ENCODE measurements at regions not wholly inside any gene's neighbourhood (a gene's known extent, or its start where the extent isn't known, plus 50 kb on each side); places are given as distances from the start of the nearest gene placed in this dataset.
"Not testable (repeated sequence)": the region's sequence is repeated elsewhere in the genome, so short reads cannot be mapped to it uniquely, and the experiment has no call there.

DNA sequence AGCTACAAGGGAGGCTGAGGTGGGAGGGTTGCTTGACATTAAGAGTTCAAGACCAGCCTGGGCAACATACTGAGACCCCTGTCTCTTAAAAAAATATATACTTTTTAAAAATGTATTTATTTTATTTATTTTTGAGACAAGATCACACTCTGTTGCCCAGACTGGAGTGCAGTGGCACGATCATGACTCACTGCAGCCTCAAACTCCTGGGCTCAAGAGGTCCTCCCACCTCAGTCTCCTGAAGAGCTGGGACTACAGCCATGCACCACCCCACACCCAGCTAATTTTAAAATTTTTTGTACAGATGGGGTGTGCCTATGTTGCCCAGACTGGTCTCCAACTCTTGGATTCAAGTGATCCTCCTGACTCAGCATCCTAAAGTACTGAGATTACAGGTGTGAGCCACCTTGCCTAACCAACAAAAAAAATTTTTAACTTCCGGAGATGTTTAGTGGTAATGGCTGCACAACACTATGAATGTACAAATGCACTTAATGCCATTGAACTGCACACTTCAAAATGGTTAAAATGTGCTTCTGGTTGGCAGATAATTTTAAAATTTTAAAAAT lies 288.5 kb downstream of the GOLGA6L6 start:
- H3F3A ChIP-seq (ENCODE audit: low read length, unreplicated experiment); DNase-seq; H3K4me2 ChIP-seq (ENCODE audit: low read length); H3K27ac ChIP-seq (ENCODE audit: low read length); H3K36me3 ChIP-seq (ENCODE audit: low read depth, low read length); H3K9ac ChIP-seq (ENCODE audit: low read length); H3K27me3 ChIP-seq (ENCODE audit: low read length); ATAC-seq; H3K79me2 ChIP-seq (ENCODE audit: low read length); CTCF ChIA-PET; H3K9me2 ChIP-seq (replicated peaks; ENCODE audit: low read length); H2AFZ ChIP-seq (ENCODE audit: low read length); intact Hi-C loops (cut with micrococcal nuclease); BruUV-seq (replicated peaks); H4K20me1 ChIP-seq (ENCODE audit: low read length); H3K4me1 ChIP-seq (ENCODE audit: insufficient read depth, low read length); H3K4me3 ChIP-seq (ENCODE audit: low read length); POLR2A ChIA-PET (ENCODE audit: unreplicated experiment): not testable (repeated sequence)
- peaks cover 24% of the 10 kb centered on the region for H3K9me3 ChIP-seq (ENCODE audit: low read length)

- DNase-seq; intact Hi-C loops (cut with micrococcal nuclease); H3F3A ChIP-seq (ENCODE audit: low read length, unreplicated experiment); H3K27ac ChIP-seq (ENCODE audit: low read length); H3K9ac ChIP-seq (ENCODE audit: low read length); POLR2A ChIA-PET (ENCODE audit: unreplicated experiment); H3K4me2 ChIP-seq (ENCODE audit: low read length); H3K36me3 ChIP-seq (ENCODE audit: low read depth, low read length); BruUV-seq (replicated peaks); ATAC-seq; CTCF ChIA-PET; H4K20me1 ChIP-seq (ENCODE audit: low read length); H3K4me3 ChIP-seq (ENCODE audit: low read length); H3K4me1 ChIP-seq (ENCODE audit: insufficient read depth, low read length); H3K79me2 ChIP-seq (ENCODE audit: low read length); H3K9me2 ChIP-seq (replicated peaks; ENCODE audit: low read length); H3K27me3 ChIP-seq (ENCODE audit: low read length); H2AFZ ChIP-seq (ENCODE audit: low read length): not testable (repeated sequence)
- peaks cover 22% of the 10 kb centered on the region for H3K9me3 ChIP-seq (ENCODE audit: low read length)
These were observed 289.6 kb downstream of the GOLGA6L6 start for GRCh38 chr15:20252040-20252439.

DNA sequence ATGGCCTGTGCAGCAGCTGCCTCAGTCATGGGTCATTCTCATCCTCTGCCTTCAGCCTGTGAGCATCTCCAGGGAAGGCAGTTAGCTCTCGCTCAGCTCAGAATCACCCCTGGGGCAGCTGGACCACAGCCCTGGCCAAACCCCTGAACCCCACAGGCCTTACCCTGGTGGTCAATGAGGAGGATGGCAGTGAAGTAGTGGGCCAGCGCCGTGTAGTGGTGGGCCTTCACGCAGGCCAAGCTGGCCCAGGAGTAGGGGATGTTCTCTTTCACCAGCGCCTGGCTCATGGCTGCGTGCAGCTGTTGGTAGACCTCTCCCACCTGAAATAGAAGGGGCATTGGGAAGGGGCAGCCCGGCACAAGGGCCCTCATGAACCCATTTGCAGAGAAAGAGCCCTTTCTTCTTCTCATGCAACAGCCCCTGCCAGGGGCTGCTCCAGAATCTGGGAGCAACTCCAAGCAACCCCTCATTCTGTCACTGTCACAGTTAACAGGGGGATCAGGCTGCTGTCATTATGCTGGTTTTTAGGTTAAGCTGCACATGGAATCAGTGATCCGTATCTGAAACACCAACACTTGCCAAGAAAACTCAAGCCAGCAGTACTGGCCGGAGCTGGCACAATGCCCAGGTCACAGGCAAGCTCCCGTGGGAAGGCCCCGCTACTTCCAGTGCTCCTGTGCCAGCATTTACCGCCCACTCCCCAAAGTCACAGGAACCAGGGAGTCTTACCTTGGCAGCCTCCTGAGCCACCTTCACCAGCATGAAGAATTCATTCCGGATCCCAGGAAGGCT lies 290.2 kb downstream of the GOLGA6L6 start:
- H3K27ac ChIP-seq (ENCODE audit: low read length); DNase-seq; H3K27me3 ChIP-seq (ENCODE audit: low read length); H3K4me3 ChIP-seq (ENCODE audit: low read length); intact Hi-C loops (cut with micrococcal nuclease); H4K20me1 ChIP-seq (ENCODE audit: low read length); H2AFZ ChIP-seq (ENCODE audit: low read length); ATAC-seq; H3K36me3 ChIP-seq (ENCODE audit: low read depth, low read length); H3K79me2 ChIP-seq (ENCODE audit: low read length); H3K9me2 ChIP-seq (replicated peaks; ENCODE audit: low read length); POLR2A ChIA-PET (ENCODE audit: unreplicated experiment); CTCF ChIA-PET; H3K4me2 ChIP-seq (ENCODE audit: low read length); BruUV-seq (replicated peaks); H3K4me1 ChIP-seq (ENCODE audit: insufficient read depth, low read length); H3F3A ChIP-seq (ENCODE audit: low read length, unreplicated experiment); H3K9ac ChIP-seq (ENCODE audit: low read length): not testable (repeated sequence)
- H3K9me3 ChIP-seq (ENCODE audit: low read length) = peaks cover 21% of the 10 kb centered on the region

DNA sequence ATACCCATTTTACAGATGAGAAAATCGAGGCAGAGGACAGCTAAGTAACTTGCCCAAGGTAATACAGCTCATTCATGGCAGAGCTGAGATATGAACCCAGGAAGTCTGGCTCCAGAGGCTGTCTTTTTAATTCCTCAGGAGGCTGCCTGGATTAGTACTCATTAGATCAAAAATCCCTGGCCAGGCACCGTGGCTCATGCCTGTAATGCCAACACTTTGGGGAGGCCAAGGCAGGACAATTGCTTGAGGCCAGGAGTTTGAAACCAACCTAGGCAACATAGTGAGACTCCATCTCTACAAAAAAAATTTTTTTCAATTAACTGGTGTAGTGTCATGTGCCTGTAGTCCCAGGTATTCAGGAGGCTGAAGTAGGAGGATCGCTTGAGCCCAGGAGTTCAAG lies 291.4 kb downstream of the GOLGA6L6 start:
- H4K20me1 ChIP-seq (ENCODE audit: low read length); H3K27ac ChIP-seq (ENCODE audit: low read length); H3K4me1 ChIP-seq (ENCODE audit: insufficient read depth, low read length); H3K9me2 ChIP-seq (replicated peaks; ENCODE audit: low read length); H3K27me3 ChIP-seq (ENCODE audit: low read length); ATAC-seq; CTCF ChIA-PET; DNase-seq; H3K36me3 ChIP-seq (ENCODE audit: low read depth, low read length); H3F3A ChIP-seq (ENCODE audit: low read length, unreplicated experiment); BruUV-seq (replicated peaks); H3K9ac ChIP-seq (ENCODE audit: low read length); intact Hi-C loops (cut with micrococcal nuclease); H2AFZ ChIP-seq (ENCODE audit: low read length); H3K4me2 ChIP-seq (ENCODE audit: low read length); H3K79me2 ChIP-seq (ENCODE audit: low read length); POLR2A ChIA-PET (ENCODE audit: unreplicated experiment); H3K4me3 ChIP-seq (ENCODE audit: low read length): not testable (repeated sequence)
- peaks cover 20% of the 10 kb centered on the region for H3K9me3 ChIP-seq (ENCODE audit: low read length)

GRCh38 chr15:20249677-20249970 lies 292.0 kb downstream of the GOLGA6L6 start:
- H3K9ac ChIP-seq (ENCODE audit: low read length); H3K27me3 ChIP-seq (ENCODE audit: low read length); POLR2A ChIA-PET (ENCODE audit: unreplicated experiment); BruUV-seq (replicated peaks); H3K36me3 ChIP-seq (ENCODE audit: low read depth, low read length); CTCF ChIA-PET; H3K79me2 ChIP-seq (ENCODE audit: low read length); H3K4me1 ChIP-seq (ENCODE audit: insufficient read depth, low read length); H4K20me1 ChIP-seq (ENCODE audit: low read length); H3K4me2 ChIP-seq (ENCODE audit: low read length); H3K27ac ChIP-seq (ENCODE audit: low read length); H3F3A ChIP-seq (ENCODE audit: low read length, unreplicated experiment); ATAC-seq; H3K4me3 ChIP-seq (ENCODE audit: low read length); intact Hi-C loops (cut with micrococcal nuclease); DNase-seq; H3K9me2 ChIP-seq (replicated peaks; ENCODE audit: low read length); H2AFZ ChIP-seq (ENCODE audit: low read length): not testable (repeated sequence)
- H3K9me3 ChIP-seq (ENCODE audit: low read length) = peaks cover 20% of the 10 kb centered on the region

GRCh38 chr15:20248434-20248833 lies 293.2 kb downstream of the GOLGA6L6 start:
- BruUV-seq (replicated peaks); H3K4me1 ChIP-seq (ENCODE audit: insufficient read depth, low read length); H3K27ac ChIP-seq (ENCODE audit: low read length); H3K4me2 ChIP-seq (ENCODE audit: low read length); H3K27me3 ChIP-seq (ENCODE audit: low read length); H2AFZ ChIP-seq (ENCODE audit: low read length); CTCF ChIA-PET; POLR2A ChIA-PET (ENCODE audit: unreplicated experiment); H4K20me1 ChIP-seq (ENCODE audit: low read length); DNase-seq; H3K9me2 ChIP-seq (replicated peaks; ENCODE audit: low read length); H3F3A ChIP-seq (ENCODE audit: low read length, unreplicated experiment); H3K79me2 ChIP-seq (ENCODE audit: low read length); H3K36me3 ChIP-seq (ENCODE audit: low read depth, low read length); H3K4me3 ChIP-seq (ENCODE audit: low read length); ATAC-seq; intact Hi-C loops (cut with micrococcal nuclease); H3K9ac ChIP-seq (ENCODE audit: low read length): not testable (repeated sequence)
- peaks cover 20% of the 10 kb centered on the region for H3K9me3 ChIP-seq (ENCODE audit: low read length)

- H3F3A ChIP-seq (ENCODE audit: low read length, unreplicated experiment); BruUV-seq (replicated peaks); H3K9ac ChIP-seq (ENCODE audit: low read length); H3K9me2 ChIP-seq (replicated peaks; ENCODE audit: low read length); DNase-seq; H3K27ac ChIP-seq (ENCODE audit: low read length); H2AFZ ChIP-seq (ENCODE audit: low read length); intact Hi-C loops (cut with micrococcal nuclease); H4K20me1 ChIP-seq (ENCODE audit: low read length); ATAC-seq; H3K4me1 ChIP-seq (ENCODE audit: insufficient read depth, low read length); H3K27me3 ChIP-seq (ENCODE audit: low read length); CTCF ChIA-PET; H3K4me2 ChIP-seq (ENCODE audit: low read length); H3K36me3 ChIP-seq (ENCODE audit: low read depth, low read length); H3K4me3 ChIP-seq (ENCODE audit: low read length); POLR2A ChIA-PET (ENCODE audit: unreplicated experiment); H3K79me2 ChIP-seq (ENCODE audit: low read length): not testable (repeated sequence)
- H3K9me3 ChIP-seq (ENCODE audit: low read length) = peaks cover 16% of the 10 kb centered on the region
These were observed 294.5 kb downstream of the GOLGA6L6 start for GRCh38 chr15:20247137-20247536.
